Right lobe of liver (tissue), 6 donors: ENCODE measurements at regions not wholly inside any gene's neighbourhood (a gene's known extent, or its start where the extent isn't known, plus 50 kb on each side); places are given as distances from the start of the nearest gene placed in this dataset.

Experiments
- ATAC-seq, 4 donors: fragments of 200-7000 bp; cut with Tn5 transposase; one replicate each; pipeline ENCODE4 v1.9.1; 2020; ENCODE audit warnings: mild to moderate bottlenecking in 4 of 4, moderate library complexity in 4 of 4
- DNase-seq, 3 donors: peaks; one replicate each; pipeline ENCODE4 v3.0.0-alpha.2; 2020
- H3K27ac ChIP-seq, 3 donors: fragments of 200-600 bp; one replicate each; pipeline ENCODE4 v1.8.0; 2022
- H3K27me3 ChIP-seq, 2 donors: fragments of 200-600 bp; one replicate each; pipeline ENCODE4 v1.8.0; 2022
- H3K36me3 ChIP-seq, 4 donors: fragments of 200-600 bp; sonication (generic) in 1 of 4; one replicate each; pipeline versions ENCODE4 v1.5.1 to v1.8.0; 2017 to 2022; ENCODE audit warnings: control low read depth in 1 of 4
- H3K4me1 ChIP-seq, 4 donors: fragments of 200-600 bp; sonication (generic) in 1 of 4; one replicate each; pipeline versions ENCODE4 v1.5.1 to v1.8.0; 2017 to 2022; ENCODE audit warnings: control low read depth in 1 of 4
- H3K4me3 ChIP-seq, 3 donors: fragments of 200-600 bp; one replicate each; pipeline ENCODE4 v1.8.0; 2022
- H3K9me3 ChIP-seq, 4 donors: fragments of 200-600 bp; sonication (generic) in 1 of 4; one replicate each; pipeline versions ENCODE4 v1.5.1 to v1.8.0; 2017 to 2022; ENCODE audit warnings: control low read depth in 1 of 4
- POLR2A ChIP-seq: fragments of 450-650 bp; IDR thresholded peaks from one replicate; pipeline ENCODE4 v1.6.1; 2017; ENCODE audit warnings: antibody characterized with exemption, mild to moderate bottlenecking
- WGBS: methylation state at CpG from one replicate; pipeline ENCODE4 v1.1.6; 2018; ENCODE audit warnings: low coverage, low lambda C conversion rate; ENCODE audit not compliant: insufficient coverage; ENCODE audit errors: missing lambda C conversion rate; 5-methylcytosine and 5-hydroxymethylcytosine counted together
- intact Hi-C, 2 donors: fragments of 100-400 bp; cut with DNase I; formaldehyde crosslinking; loops; one replicate each; pipeline versions ENCODE4 v1.11.2 to v1.14.1; 2022
- TF ChIP-seq, protein P1 (sequence below), 4 donors: fragments of 200-600 bp in 3 of 4; fragments of 450-650 bp in 1 of 4; IDR thresholded peaks; one replicate each; pipeline versions ENCODE4 v1.5.1 to v1.8.0; 2016 to 2022; ENCODE audit warnings: antibody characterized with exemption in 4 of 4, mild to moderate bottlenecking in 2 of 4
- donor health status: DM: no; HTN: yes; CAD: no.
- donor health status: DM: no; HTN: no; CAD: no.
- donor health status: DM: no; HTN: no; CAD: no.
- donor health status: DM: no; HTN: yes; CAD: no.
- donor health status: DM: no; HTN: yes; CAD: no.

DNA sequence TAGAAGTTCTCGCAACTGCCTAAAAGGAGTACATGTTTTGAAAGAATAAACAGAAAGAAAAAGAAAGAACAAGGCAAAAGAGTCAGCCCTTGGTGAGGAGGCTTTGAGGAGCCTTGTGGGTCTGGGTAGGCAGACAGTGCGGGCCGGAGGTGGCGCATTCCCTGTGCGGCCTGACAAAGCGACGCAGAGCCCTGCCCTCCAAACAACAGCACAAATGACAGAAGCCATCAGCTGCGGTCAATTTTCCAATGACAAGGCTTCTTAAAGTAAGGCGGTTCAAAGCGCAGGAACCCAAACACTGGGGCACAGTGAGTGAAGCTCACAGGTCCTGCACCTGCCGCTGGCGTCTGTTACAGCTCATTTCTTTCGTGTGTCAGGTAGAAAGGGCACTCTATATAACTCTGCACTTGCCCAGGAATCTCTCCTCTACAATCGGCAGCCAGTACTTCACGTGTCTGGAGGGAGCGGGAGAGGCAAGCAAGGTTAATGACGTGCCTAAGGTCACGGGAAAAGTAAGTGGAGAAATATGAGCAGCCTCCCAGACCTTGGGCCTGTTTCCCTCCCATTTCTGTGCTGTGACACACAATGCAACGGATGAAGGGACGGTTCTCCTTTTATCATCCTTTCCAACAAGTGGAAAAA is 178.1 kb downstream of the OPA1 start:
- no peak for TF ChIP-seq POLR2A
- TF ChIP-seq, protein P1, sequence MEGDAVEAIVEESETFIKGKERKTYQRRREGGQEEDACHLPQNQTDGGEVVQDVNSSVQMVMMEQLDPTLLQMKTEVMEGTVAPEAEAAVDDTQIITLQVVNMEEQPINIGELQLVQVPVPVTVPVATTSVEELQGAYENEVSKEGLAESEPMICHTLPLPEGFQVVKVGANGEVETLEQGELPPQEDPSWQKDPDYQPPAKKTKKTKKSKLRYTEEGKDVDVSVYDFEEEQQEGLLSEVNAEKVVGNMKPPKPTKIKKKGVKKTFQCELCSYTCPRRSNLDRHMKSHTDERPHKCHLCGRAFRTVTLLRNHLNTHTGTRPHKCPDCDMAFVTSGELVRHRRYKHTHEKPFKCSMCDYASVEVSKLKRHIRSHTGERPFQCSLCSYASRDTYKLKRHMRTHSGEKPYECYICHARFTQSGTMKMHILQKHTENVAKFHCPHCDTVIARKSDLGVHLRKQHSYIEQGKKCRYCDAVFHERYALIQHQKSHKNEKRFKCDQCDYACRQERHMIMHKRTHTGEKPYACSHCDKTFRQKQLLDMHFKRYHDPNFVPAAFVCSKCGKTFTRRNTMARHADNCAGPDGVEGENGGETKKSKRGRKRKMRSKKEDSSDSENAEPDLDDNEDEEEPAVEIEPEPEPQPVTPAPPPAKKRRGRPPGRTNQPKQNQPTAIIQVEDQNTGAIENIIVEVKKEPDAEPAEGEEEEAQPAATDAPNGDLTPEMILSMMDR (IDR thresholded peaks at IDR 0.05): no peak

DNA sequence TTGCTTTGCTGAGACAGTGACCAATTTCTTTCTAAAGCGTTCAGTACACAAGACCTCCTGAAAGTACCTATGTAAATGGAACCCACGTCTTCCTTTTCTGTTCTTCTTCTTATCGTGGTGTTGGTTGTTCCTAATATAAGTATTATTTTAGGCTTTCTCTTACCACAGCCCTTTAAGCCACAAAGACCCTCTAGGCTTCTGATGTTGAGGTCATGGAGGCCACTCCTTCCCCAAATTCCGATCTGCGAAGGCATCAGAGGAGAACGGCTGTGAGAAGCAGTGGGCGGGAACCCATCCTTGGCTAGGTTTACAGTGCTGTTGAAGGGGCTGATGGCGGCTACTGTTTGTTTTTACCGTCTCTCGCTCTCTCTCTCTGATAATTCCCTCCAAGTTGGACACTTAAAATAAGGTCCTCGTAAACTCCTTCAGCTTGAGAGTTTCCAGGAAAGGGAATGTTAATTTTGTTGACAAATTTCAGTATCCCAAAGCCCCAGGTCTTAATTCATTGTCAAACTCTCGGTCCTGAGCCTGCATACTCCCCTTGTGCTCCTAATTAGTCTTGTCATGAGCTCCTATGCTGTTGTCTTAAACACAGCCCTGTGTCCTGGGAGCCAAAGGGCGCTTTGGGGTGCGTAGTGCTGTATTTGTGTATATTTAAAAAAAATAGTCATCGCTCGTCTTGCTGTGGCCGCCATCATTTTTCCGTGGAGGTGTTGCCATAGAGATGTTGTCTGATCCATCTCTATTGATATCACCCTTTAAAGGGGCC is 178.8 kb downstream of the OPA1 start:
- intact Hi-C loops: loop anchor here in 1 of 2 donors (5.0 kb wide), 1 partner anchor 550 kb away; no protein-coding TSS in a partner anchor
- 94% methylated on average over 10 of the region's 18 CpGs for WGBS
- TF ChIP-seq POLR2A: no peak
- TF ChIP-seq, protein P1 (IDR thresholded peaks at IDR 0.05): no peak
- Histone ChIP-seq H3K4me3 (no peak overlapping the region), H3K27me3 (no peaks in the 10 kb centered on the region), H3K4me1 (no peaks in the 10 kb centered on the region), H3K27ac (no peak overlapping the region), H3K9me3 (no peaks in the 10 kb centered on the region), H3K36me3 (no peaks in the 10 kb centered on the region)
- DNase-seq (no peak), ATAC-seq (no peak)

More for the DNA sequence above, 178.1 kb downstream of the OPA1 start:
- no peak for ATAC-seq
- no peak for DNase-seq
- intact Hi-C loops: loop anchor here in 1 of 2 donors (5.0 kb wide), 1 partner anchor 551 kb away; no protein-coding TSS in a partner anchor
- Histone ChIP-seq H3K36me3 (no peaks in the 10 kb centered on the region), H3K27me3 (no peaks in the 10 kb centered on the region), H3K4me1 (no peaks in the 10 kb centered on the region), H3K27ac (no peak overlapping the region), H3K4me3 (no peak overlapping the region), H3K9me3 (no peaks in the 10 kb centered on the region)
- WGBS: 87% methylated on average over 13 of the region's 20 CpGs

DNA sequence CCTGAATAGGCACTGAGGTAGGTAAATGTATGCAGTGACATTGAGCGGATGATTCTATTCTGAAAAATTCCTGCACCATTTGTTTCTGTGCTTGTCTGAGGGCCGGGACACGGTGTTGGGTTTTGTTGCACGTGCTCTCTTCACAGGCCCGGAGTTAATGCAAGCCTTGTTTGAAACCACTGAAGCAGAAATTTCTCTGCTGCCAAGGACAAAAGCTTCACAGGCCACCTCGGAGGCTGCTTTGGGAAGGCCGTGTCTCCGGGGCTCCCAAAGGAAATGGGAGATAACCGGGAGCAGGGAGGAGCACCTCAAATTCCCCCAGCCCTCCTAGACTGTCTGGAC is 179.4 kb downstream of the OPA1 start:
- 84% methylated on average over 8 of the region's 9 CpGs for WGBS
- no peak for ATAC-seq

DNA sequence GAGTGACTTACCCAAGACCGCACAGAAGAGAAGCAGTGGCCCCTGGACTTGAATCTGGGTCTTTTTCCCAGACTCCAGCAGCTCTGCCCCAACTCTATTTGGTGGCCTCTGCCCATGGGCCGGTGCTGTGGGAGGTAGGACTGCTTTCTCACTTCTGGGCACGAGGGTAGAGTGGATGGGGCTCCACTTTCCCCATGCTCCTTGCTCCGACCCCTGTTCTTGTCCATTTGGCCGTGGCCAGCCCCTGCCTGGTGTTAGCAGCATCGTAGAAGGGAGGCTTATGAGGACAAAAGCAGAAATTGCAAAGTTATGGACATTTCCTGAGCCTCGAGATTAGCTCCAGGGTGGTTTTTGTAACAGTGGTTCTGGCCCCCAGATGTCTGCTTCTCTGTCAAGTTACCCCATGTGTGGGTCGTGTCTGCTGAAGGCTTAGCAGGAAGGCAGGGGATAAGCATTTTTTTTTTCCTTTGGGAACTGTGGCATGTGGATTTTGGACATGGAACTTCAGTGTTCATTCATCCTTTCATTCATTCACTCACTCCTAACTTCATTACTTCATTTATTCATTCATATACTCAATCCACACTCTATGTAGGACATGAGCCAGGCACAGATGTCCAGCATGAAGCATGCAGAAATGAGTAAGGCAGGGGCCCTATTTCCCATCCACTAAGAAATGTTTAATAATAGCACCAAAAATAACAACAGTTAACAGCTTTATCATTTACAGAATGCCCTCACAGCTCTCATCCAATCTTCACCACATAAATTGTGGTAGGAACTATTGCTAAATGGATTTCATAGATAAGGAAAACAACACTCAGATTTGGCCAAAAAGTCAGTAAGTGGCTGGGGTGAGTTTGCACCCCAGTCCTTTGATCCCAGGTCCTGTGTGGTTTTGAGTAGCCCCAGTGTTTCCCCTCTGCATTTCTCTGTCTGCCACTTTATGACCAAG is 180.5 kb downstream of the OPA1 start:
- ATAC-seq (no peak), DNase-seq (no peak)
- TF ChIP-seq, protein P1 (IDR thresholded peaks at IDR 0.05): no peak
- TF ChIP-seq POLR2A: no peak
- no peaks in the 10 kb centered on the region for H3K27me3 ChIP-seq
- H3K4me1 ChIP-seq: no peaks in the 10 kb centered on the region
- H3K9me3 ChIP-seq: no peaks in the 10 kb centered on the region
- 55% methylated on average over 6 of the region's 8 CpGs for WGBS
- H3K36me3 ChIP-seq: no peaks in the 10 kb centered on the region
- intact Hi-C loops: loop anchor here in 1 of 2 donors (5.0 kb wide), 1 partner anchor 549 kb away; no protein-coding TSS in a partner anchor
- H3K27ac ChIP-seq: no peak overlapping the region
- H3K4me3 ChIP-seq: no peak overlapping the region

More for the DNA sequence above, 179.4 kb downstream of the OPA1 start:
- Histone ChIP-seq H3K9me3 (no peaks in the 10 kb centered on the region), H3K36me3 (no peaks in the 10 kb centered on the region), H3K4me3 (no peak overlapping the region), H3K27me3 (no peaks in the 10 kb centered on the region), H3K27ac (no peak overlapping the region), H3K4me1 (no peaks in the 10 kb centered on the region)
- no peak for DNase-seq
- intact Hi-C loops: loop anchor here in 1 of 2 donors (5.0 kb wide), 1 partner anchor 550 kb away; no protein-coding TSS in a partner anchor
- no peak for TF ChIP-seq POLR2A
- TF ChIP-seq, protein P1 (IDR thresholded peaks at IDR 0.05): no peak
